Activated gamma-delta T cell treated with anti-CD3 and anti-CD28 coated beads, Interleukin-2, amount 50 U/mL, for 16 hours (primary cell): ENCODE measurements at regions not wholly inside any gene's neighbourhood (a gene's known extent, or its start where the extent isn't known, plus 50 kb on each side); places are given as distances from the start of the nearest gene placed in this dataset.
"Not testable (repeated sequence)": the region's sequence is repeated elsewhere in the genome, so short reads cannot be mapped to it uniquely, and the experiment has no call there.

Source experiments
- DNase-seq: peaks from one replicate; pipeline ENCODE4 v3.0.0-alpha.2; 2020; ENCODE audit warnings: low read depth

GRCh38 chr3:102036017-102036416, 186.7 kb downstream of the NFKBIZ start:
- DNase-seq = no peak

GRCh38 chr3:102036472-102036871, 187.2 kb downstream of the NFKBIZ start:
- no peak for DNase-seq

GRCh38 chr3:102037209-102037608, 187.9 kb downstream of the NFKBIZ start:
- no peak for DNase-seq

GRCh38 chr3:102037791-102038190, 188.5 kb downstream of the NFKBIZ start:
- no peak for DNase-seq

GRCh38 chr3:102038477-102039142, 189.3 kb downstream of the NFKBIZ start:
- DNase-seq = no peak

- not testable (repeated sequence) for DNase-seq
These were observed 190.8 kb downstream of the NFKBIZ start for GRCh38 chr3:102040144-102040543.

GRCh38 chr3:102053375-102053989, 204.2 kb downstream of the NFKBIZ start:
- no peak for DNase-seq

GRCh38 chr3:102054543-102055080, 205.3 kb downstream of the NFKBIZ start:
- DNase-seq = no peak

- DNase-seq = no peak
These were observed 208.6 kb downstream of the NFKBIZ start for GRCh38 chr3:102057781-102058421.

- no peak for DNase-seq
These were observed 210.0 kb downstream of the NFKBIZ start for GRCh38 chr3:102059145-102059943.

GRCh38 chr3:102060814-102061213, 211.5 kb downstream of the NFKBIZ start:
- DNase-seq = no peak

GRCh38 chr3:102063572-102063971, 214.3 kb downstream of the NFKBIZ start:
- no peak for DNase-seq

GRCh38 chr3:102066470-102066869, 217.2 kb downstream of the NFKBIZ start:
- DNase-seq = no peak

- no peak for DNase-seq
These were observed 219.0 kb downstream of the NFKBIZ start for GRCh38 chr3:102068327-102068726.

- no peak for DNase-seq
These were observed 219.4 kb downstream of the NFKBIZ start for GRCh38 chr3:102068736-102069135.

GRCh38 chr3:102069211-102069662, 219.9 kb downstream of the NFKBIZ start:
- no peak for DNase-seq

- DNase-seq = no peak
These were observed 225.6 kb downstream of the NFKBIZ start for GRCh38 chr3:102074946-102075345.

- no peak for DNase-seq
These were observed 229.1 kb downstream of the NFKBIZ start for GRCh38 chr3:102078401-102078800.

- no peak for DNase-seq
These were observed 229.8 kb downstream of the NFKBIZ start for GRCh38 chr3:102078854-102079808.

GRCh38 chr3:102079809-102080197, 230.5 kb downstream of the NFKBIZ start:
- no peak for DNase-seq
